ENCODE measurements at regions not wholly inside any gene's neighbourhood (a gene's known extent, or its start where the extent isn't known, plus 50 kb on each side); places are given as distances from the start of the nearest gene placed in this dataset.
"Not testable (repeated sequence)": the region's sequence is repeated elsewhere in the genome, so short reads cannot be mapped to it uniquely, and the experiment has no call there.

GRCh38 chr3:158026236-158026635 lies 80.0 kb downstream of the SHOX2 start:
- DNase-seq: no peak

- DNase-seq: not testable (repeated sequence)
These were observed 86.3 kb downstream of the SHOX2 start for GRCh38 chr3:158019897-158020296.

GRCh38 chr3:158018462-158018861 lies 87.8 kb downstream of the SHOX2 start:
- DNase-seq: no peak

- DNase-seq: no peak
These were observed 93.3 kb downstream of the SHOX2 start for GRCh38 chr3:158012901-158013300.

GRCh38 chr3:158005391-158006100 lies 100.7 kb downstream of the SHOX2 start:
- DNase-seq: no peak

GRCh38 chr3:157999246-157999645 lies 107.0 kb downstream of the SHOX2 start:
- DNase-seq: peak; percentile 4

GRCh38 chr3:157982359-157982758 lies 123.9 kb downstream of the SHOX2 start:
- no peak for DNase-seq

- DNase-seq: no peak
These were observed 124.4 kb downstream of the SHOX2 start for GRCh38 chr3:157981819-157982218.

GRCh38 chr3:157979022-157979421 lies 127.2 kb downstream of the SHOX2 start:
- DNase-seq: no peak

- DNase-seq: no peak
These were observed 144.6 kb downstream of the SHOX2 start for GRCh38 chr3:157961665-157962064.

GRCh38 chr3:157958457-157958856 lies 147.8 kb downstream of the SHOX2 start:
- no peak for DNase-seq

GRCh38 chr3:157956850-157957249 lies 149.4 kb downstream of the SHOX2 start:
- DNase-seq: peak; percentile 3

- DNase-seq: no peak
These were observed 150.0 kb downstream of the SHOX2 start for GRCh38 chr3:157956176-157956575.

GRCh38 chr3:157953565-157953964 lies 152.7 kb downstream of the SHOX2 start:
- DNase-seq: no peak

GRCh38 chr3:157948605-157949383 lies 157.4 kb downstream of the SHOX2 start:
- DNase-seq: no peak

GRCh38 chr3:157939166-157939565 lies 167.1 kb downstream of the SHOX2 start:
- no peak for DNase-seq

GRCh38 chr3:157938154-157938779 lies 168.0 kb downstream of the SHOX2 start:
- DNase-seq: no peak

GRCh38 chr3:157931517-157931916 lies 174.7 kb downstream of the SHOX2 start:
- peak; percentile 19 for DNase-seq

- no peak for DNase-seq
These were observed 176.0 kb downstream of the SHOX2 start for GRCh38 chr3:157930000-157930780.

GRCh38 chr3:157926822-157927221 lies 179.4 kb downstream of the SHOX2 start:
- DNase-seq: no peak

GRCh38 chr3:157922614-157923013 lies 183.6 kb downstream of the SHOX2 start:
- no peak for DNase-seq

- no peak for DNase-seq
These were observed 184.4 kb downstream of the SHOX2 start for GRCh38 chr3:157921811-157922210.
